ENCODE measurements at regions not wholly inside any gene's neighbourhood (a gene's known extent, or its start where the extent isn't known, plus 50 kb on each side); places are given as distances from the start of the nearest gene placed in this dataset.

DNA sequence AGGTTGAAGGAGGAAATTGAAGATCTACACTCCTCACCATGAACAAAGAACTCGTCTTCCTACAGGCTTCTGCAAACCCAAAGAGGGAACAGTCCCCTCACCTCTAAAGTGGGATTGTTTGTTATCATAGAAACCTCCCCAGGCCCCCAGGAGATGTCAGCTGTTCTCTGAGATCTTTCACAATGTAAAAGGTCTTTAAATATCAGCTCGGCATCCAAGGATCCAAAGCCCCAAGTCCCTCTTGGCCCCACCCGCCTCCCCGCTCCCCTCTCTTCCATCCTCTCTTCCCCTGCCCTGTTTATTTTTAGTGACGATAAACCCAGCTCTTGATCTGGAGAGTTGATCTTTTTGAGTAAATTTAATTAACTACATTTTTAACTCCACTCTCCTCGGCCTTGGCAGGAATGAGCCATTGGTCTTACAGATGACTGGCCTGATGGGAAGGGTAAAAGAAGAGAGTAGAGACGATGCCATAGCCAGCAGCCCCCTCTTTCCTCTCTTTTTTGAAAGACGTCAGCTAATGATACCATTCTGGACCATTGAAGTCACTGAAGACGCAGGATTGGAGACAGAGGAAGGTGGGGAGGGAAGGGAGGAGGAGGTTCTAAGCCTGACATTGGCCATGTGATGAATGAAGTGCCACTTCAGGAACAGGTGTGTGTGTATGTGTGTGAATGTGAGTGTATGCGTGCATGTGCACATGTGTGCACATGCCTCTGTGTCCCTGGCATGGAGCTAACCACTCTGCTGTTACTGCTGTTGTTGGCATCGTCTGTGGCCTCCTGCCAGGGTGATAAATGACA, 521.8 kb downstream of the NTRK3 start:
- TF ChIP-seq, protein P1, sequence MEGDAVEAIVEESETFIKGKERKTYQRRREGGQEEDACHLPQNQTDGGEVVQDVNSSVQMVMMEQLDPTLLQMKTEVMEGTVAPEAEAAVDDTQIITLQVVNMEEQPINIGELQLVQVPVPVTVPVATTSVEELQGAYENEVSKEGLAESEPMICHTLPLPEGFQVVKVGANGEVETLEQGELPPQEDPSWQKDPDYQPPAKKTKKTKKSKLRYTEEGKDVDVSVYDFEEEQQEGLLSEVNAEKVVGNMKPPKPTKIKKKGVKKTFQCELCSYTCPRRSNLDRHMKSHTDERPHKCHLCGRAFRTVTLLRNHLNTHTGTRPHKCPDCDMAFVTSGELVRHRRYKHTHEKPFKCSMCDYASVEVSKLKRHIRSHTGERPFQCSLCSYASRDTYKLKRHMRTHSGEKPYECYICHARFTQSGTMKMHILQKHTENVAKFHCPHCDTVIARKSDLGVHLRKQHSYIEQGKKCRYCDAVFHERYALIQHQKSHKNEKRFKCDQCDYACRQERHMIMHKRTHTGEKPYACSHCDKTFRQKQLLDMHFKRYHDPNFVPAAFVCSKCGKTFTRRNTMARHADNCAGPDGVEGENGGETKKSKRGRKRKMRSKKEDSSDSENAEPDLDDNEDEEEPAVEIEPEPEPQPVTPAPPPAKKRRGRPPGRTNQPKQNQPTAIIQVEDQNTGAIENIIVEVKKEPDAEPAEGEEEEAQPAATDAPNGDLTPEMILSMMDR (conservative IDR thresholded peaks at IDR 0.05; ENCODE audit: low read length): no peak
- TF ChIP-seq EZH2phosphoT487 (IDR thresholded peaks at IDR 0.05; ENCODE audit: borderline replicate concordance, low read depth, low read length): no peak

All from OCI-LY7 (cell line).